Suprapubic skin (tissue), 4 donors: ENCODE measurements at regions not wholly inside any gene's neighbourhood (a gene's known extent, or its start where the extent isn't known, plus 50 kb on each side); places are given as distances from the start of the nearest gene placed in this dataset.

Source experiments
- DNase-seq, 2 donors: peaks; one replicate each; pipeline ENCODE4 v3.0.0-alpha.2; 2019; ENCODE audit warnings: low spot score in 2 of 2
- H3K27ac ChIP-seq: fragments of 200-600 bp; sonication (generic); one replicate; pipeline ENCODE4 v1.5.1; 2019
- H3K27me3 ChIP-seq: fragments of 200-600 bp; sonication (generic); one replicate; pipeline ENCODE4 v1.5.1; 2019
- H3K36me3 ChIP-seq: fragments of 200-600 bp; sonication (generic); one replicate; pipeline ENCODE4 v1.5.1; 2019
- H3K4me1 ChIP-seq: fragments of 200-600 bp; sonication (generic); one replicate; pipeline ENCODE4 v1.5.1; 2019
- H3K4me3 ChIP-seq: fragments of 200-600 bp; sonication (generic); one replicate; pipeline ENCODE4 v1.5.1; 2019; ENCODE audit warnings: mild to moderate bottlenecking
- H3K9me3 ChIP-seq: fragments of 200-600 bp; sonication (generic); one replicate; pipeline ENCODE4 v1.5.1; 2019
- EP300 ChIP-seq: sonication (generic); formaldehyde crosslinking; IDR thresholded peaks from one replicate; pipeline ENCODE4 v1.6.1; 2017; ENCODE audit warnings: antibody characterized with exemption
- POLR2A ChIP-seq, 2 donors: fragments of 450-650 bp; IDR thresholded peaks; one replicate each; pipeline ENCODE4 v1.6.1; 2017; ENCODE audit warnings: antibody characterized with exemption in 2 of 2, mild to moderate bottlenecking in 2 of 2, moderate library complexity in 2 of 2
- POLR2AphosphoS5 ChIP-seq, 3 donors: sonication (generic); formaldehyde crosslinking; IDR thresholded peaks; one replicate each; pipeline ENCODE4 v1.6.1; 2017; ENCODE audit warnings: antibody characterized with exemption in 3 of 3
- whole genome bisulfite sequencing: methylation state at CpG from one replicate; pipeline ENCODE4 v1.1.5; 2018; 5-methylcytosine and 5-hydroxymethylcytosine counted together
- TF ChIP-seq, protein P1 (sequence below), 2 donors: fragments of 200-600 bp in 1 of 2; fragments of 450-650 bp in 1 of 2; sonication (generic) in 1 of 2; IDR thresholded peaks; one replicate each; pipeline ENCODE4 v1.5.1; 2016 to 2019; ENCODE audit warnings: antibody characterized with exemption in 2 of 2, mild to moderate bottlenecking in 1 of 2, moderate library complexity in 1 of 2

DNA sequence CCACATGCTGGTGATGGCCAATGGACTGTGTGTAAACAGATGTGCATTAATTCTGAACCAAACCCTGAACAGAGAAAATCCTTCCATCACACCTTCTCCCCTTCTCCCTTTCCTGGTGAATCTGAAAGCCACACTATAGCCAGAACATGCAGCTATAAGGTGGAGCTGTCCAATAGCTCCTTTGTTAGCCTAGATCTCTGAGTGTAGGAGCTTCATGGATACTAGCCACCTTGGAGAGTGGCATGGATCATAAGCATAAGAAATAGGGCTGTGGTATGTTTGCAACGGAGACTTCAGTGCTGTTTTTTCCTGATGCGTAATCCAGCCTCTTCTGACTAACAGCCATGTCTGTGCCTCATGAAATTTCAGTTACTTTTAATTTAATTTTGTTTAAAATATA is 364.5 kb downstream of the BTG1 start:
- no peaks in the 10 kb centered on the region for H3K36me3 ChIP-seq
- H3K9me3 ChIP-seq = no peaks in the 10 kb centered on the region
- H3K27ac ChIP-seq = no peak overlapping the region
- H3K27me3 ChIP-seq = no peaks in the 10 kb centered on the region
- WGBS = 97% methylated on average over 2 of the region's 2 CpGs
- peaks cover 11% of the 10 kb centered on the region for H3K4me1 ChIP-seq
- TF ChIP-seq POLR2A (IDR thresholded peaks at IDR 0.05) (no peak), POLR2AphosphoS5 (IDR thresholded peaks at IDR 0.05) (no peak)
- TF ChIP-seq, protein P1, sequence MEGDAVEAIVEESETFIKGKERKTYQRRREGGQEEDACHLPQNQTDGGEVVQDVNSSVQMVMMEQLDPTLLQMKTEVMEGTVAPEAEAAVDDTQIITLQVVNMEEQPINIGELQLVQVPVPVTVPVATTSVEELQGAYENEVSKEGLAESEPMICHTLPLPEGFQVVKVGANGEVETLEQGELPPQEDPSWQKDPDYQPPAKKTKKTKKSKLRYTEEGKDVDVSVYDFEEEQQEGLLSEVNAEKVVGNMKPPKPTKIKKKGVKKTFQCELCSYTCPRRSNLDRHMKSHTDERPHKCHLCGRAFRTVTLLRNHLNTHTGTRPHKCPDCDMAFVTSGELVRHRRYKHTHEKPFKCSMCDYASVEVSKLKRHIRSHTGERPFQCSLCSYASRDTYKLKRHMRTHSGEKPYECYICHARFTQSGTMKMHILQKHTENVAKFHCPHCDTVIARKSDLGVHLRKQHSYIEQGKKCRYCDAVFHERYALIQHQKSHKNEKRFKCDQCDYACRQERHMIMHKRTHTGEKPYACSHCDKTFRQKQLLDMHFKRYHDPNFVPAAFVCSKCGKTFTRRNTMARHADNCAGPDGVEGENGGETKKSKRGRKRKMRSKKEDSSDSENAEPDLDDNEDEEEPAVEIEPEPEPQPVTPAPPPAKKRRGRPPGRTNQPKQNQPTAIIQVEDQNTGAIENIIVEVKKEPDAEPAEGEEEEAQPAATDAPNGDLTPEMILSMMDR (IDR thresholded peaks at IDR 0.05) = no peak
- DNase-seq = no peak
- H3K4me3 ChIP-seq = no peak overlapping the region

DNA sequence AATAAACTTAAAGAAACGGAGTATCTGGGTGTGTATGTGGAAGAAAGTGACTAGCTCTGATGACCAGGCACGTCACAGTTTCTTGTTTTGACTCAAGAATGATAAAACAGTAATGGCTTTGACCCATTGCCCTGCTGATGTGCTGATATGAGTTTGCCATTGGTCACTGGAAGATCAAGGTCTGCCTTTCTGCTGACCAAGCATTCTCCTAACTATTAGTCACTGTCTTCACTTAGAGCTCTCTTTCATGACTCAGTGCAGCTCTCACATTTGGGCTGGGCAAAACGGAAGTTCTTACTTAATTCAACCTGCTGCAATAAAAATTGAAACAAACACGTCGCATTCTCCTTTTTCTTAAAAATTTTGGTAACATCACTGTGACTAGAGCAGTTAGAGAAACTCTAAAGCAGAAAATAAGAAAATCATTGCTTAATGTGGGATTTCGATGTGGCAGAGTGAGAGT is 366.7 kb downstream of the BTG1 start:
- Histone ChIP-seq H3K4me1 (peaks cover 11% of the 10 kb centered on the region), H3K36me3 (no peaks in the 10 kb centered on the region), H3K27me3 (no peaks in the 10 kb centered on the region), H3K9me3 (no peaks in the 10 kb centered on the region), H3K4me3 (no peak overlapping the region), H3K27ac (peak overlapping the region; percentile 25)
- WGBS = 46% methylated on average over 6 of the region's 6 CpGs
- DNase-seq = no peak
- TF ChIP-seq, protein P1 (IDR thresholded peaks at IDR 0.05) = no peak
- no peak for TF ChIP-seq EP300
- TF ChIP-seq POLR2A (IDR thresholded peaks at IDR 0.05) = no peak
- TF ChIP-seq POLR2AphosphoS5 (IDR thresholded peaks at IDR 0.05) = no peak

DNA sequence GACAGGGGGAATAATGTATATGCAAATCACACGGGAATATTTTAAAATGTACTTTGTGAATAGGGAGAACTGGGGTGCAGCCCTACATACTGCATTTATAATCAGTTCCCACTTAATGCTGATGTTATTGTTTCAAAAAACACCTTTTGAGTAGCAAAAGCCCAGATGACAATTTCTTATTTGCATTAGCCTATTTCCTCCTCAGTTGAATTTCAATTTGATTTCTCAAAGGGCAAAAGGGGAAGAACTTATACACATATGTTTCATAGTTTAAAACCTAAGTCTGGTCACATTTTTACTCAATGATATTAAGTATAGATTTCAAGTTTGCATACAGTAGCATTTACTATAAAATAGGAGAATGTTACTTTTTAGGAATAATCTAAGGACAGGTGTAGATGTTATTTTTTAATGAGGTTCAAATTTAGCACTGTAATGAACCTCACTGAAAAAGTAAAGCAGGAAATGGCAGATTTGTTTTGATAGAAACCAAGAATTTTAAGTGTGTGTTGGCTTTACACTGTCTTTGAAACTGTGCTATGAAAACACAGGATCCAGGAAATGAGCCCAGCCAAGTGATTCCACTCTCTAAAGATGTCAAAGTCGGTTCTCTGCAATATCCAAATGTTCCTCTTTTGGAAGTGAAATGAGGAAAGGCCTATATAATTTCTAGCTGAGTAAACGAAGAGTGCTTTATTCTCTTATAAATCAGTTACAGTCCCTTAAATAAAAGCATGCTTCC is 367.4 kb downstream of the BTG1 start:
- peak overlapping the region; percentile 25 for H3K27ac ChIP-seq
- no peaks in the 10 kb centered on the region for H3K9me3 ChIP-seq
- no peaks in the 10 kb centered on the region for H3K36me3 ChIP-seq
- DNase-seq = no peak
- no peak for TF ChIP-seq EP300
- TF ChIP-seq, protein P1 (IDR thresholded peaks at IDR 0.05) = no peak
- no peak for TF ChIP-seq POLR2AphosphoS5 (IDR thresholded peaks at IDR 0.05)
- TF ChIP-seq POLR2A (IDR thresholded peaks at IDR 0.05) = no peak
- WGBS = 53% methylated on average over 3 of the region's 3 CpGs
- H3K27me3 ChIP-seq = no peaks in the 10 kb centered on the region
- peaks cover 11% of the 10 kb centered on the region for H3K4me1 ChIP-seq
- H3K4me3 ChIP-seq = no peak overlapping the region

DNA sequence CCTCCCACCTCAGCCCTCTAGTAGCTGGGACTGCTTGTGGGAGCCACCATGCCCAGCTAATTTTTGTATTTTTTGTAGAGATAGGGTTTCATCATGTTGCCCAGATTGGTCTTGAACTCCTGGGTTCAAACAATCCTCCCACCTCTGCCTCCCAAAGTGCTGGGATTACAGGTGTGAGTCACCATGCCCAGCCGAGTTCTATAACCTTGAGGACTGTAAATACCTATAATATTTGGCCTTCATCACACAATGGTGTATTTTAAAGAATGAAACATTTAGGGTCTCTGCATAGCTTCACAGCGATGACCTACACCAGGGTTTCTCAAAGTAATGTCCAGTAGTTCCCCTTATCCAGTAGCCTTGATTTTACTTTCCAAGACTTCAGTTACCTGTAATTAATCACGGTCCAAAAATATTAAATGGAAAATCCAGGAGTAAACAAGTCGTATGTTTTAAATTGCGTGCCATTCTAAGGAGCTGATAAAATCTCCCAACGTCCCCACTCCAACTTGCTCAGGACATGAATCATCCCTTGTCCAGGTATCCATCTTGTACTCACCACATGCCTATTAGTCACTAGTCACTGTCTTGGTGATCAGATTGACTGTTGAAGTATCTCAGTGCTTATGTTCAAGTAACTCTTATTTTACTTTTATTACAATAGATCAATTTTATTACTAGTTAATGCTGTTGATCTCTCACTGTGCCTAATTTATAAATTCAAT is 368.2 kb downstream of the BTG1 start:
- Histone ChIP-seq H3K36me3 (no peaks in the 10 kb centered on the region), H3K9me3 (no peaks in the 10 kb centered on the region), H3K4me1 (peaks cover 11% of the 10 kb centered on the region), H3K4me3 (no peak overlapping the region), H3K27ac (no peak overlapping the region), H3K27me3 (no peaks in the 10 kb centered on the region)
- TF ChIP-seq EP300 (no peak), POLR2A (IDR thresholded peaks at IDR 0.05) (no peak), POLR2AphosphoS5 (IDR thresholded peaks at IDR 0.05) (no peak)
- TF ChIP-seq, protein P1 (IDR thresholded peaks at IDR 0.05) = no peak
- DNase-seq = no peak
- 82% methylated on average over 6 of the region's 6 CpGs for WGBS

DNA sequence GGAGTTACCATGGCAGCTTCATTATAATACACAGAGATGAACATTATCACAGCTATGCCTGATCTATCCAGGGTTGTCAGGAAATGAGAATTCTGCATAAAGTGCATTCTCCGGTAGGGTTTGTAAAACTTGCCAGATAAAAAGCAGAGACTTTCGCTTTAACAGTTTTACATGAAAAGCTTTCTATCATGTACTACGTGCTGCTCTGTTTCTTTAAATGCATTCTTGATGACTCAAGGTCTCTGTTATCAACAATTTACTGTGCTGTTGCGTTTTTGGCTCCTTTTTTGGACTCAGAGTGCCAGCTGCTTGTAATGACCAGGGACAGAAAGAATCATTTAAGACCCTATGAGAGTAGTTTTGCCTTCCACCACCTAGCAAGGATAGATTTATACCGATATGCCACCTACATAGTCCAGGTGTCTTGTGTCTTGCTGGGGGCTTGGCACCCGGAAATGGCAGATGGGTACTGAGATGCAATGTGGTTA is 371.2 kb downstream of the BTG1 start:
- H3K36me3 ChIP-seq = no peaks in the 10 kb centered on the region
- H3K9me3 ChIP-seq = no peaks in the 10 kb centered on the region
- TF ChIP-seq, protein P1 (IDR thresholded peaks at IDR 0.05) = no peak
- no peak for TF ChIP-seq EP300
- TF ChIP-seq POLR2A (IDR thresholded peaks at IDR 0.05) = no peak
- TF ChIP-seq POLR2AphosphoS5 (IDR thresholded peaks at IDR 0.05) = no peak
- 46% methylated on average over 6 of the region's 6 CpGs for WGBS
- H3K27ac ChIP-seq = no peak overlapping the region
- H3K27me3 ChIP-seq = no peaks in the 10 kb centered on the region
- H3K4me1 ChIP-seq = peaks cover 10% of the 10 kb centered on the region
- no peak for DNase-seq
- H3K4me3 ChIP-seq = no peak overlapping the region
